ENCODE measurements at regions not wholly inside any gene's neighbourhood (a gene's known extent, or its start where the extent isn't known, plus 50 kb on each side); places are given as distances from the start of the nearest gene placed in this dataset.

- Histone ChIP-seq H4K20me1 (ENCODE audit: insufficient read depth, low read length) (no peaks in the 10 kb centered on the region), H3F3A (ENCODE audit: insufficient read depth, low read length) (no peaks in the 10 kb centered on the region), H3K9me2 (replicated peaks; ENCODE audit: insufficient read depth, low read length) (no peaks in the 10 kb centered on the region), H3K36me3 (replicated peaks; ENCODE audit: insufficient read depth, low read length) (no peaks in the 10 kb centered on the region), H3K9me3 (replicated peaks; ENCODE audit: insufficient read depth, low read length) (no peaks in the 10 kb centered on the region), H3K4me3 (ENCODE audit: low read length) (no peak overlapping the region), H3K27me3 (replicated peaks; ENCODE audit: insufficient read depth, low read length) (no peaks in the 10 kb centered on the region), H3K27ac (ENCODE audit: low read length) (no peak overlapping the region), H2AFZ (ENCODE audit: low read length) (no peak overlapping the region), H3K4me1 (ENCODE audit: low read length) (no peaks in the 10 kb centered on the region), H3K9ac (ENCODE audit: low read length) (no peak overlapping the region), H3K79me2 (ENCODE audit: low read length) (no peaks in the 10 kb centered on the region), H3K4me2 (ENCODE audit: low read depth, low read length) (no peak overlapping the region)
- TF ChIP-seq EZH2phosphoT487 (IDR thresholded peaks at IDR 0.05; ENCODE audit: low read length) = no peak
- TF ChIP-seq, protein P1, sequence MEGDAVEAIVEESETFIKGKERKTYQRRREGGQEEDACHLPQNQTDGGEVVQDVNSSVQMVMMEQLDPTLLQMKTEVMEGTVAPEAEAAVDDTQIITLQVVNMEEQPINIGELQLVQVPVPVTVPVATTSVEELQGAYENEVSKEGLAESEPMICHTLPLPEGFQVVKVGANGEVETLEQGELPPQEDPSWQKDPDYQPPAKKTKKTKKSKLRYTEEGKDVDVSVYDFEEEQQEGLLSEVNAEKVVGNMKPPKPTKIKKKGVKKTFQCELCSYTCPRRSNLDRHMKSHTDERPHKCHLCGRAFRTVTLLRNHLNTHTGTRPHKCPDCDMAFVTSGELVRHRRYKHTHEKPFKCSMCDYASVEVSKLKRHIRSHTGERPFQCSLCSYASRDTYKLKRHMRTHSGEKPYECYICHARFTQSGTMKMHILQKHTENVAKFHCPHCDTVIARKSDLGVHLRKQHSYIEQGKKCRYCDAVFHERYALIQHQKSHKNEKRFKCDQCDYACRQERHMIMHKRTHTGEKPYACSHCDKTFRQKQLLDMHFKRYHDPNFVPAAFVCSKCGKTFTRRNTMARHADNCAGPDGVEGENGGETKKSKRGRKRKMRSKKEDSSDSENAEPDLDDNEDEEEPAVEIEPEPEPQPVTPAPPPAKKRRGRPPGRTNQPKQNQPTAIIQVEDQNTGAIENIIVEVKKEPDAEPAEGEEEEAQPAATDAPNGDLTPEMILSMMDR (IDR thresholded peaks at IDR 0.05; ENCODE audit: low read length) = no peak
- no peak for TF ChIP-seq EZH2 (optimal IDR thresholded peaks at IDR 0.05; ENCODE audit: low read depth, low read length)
- DNase-seq = no peak
These were observed 419.4 kb downstream of the ISL1 start for GRCh38 chr5:51802551-51803184.

GRCh38 chr5:51806677-51807076 lies 423.4 kb downstream of the ISL1 start:
- Histone ChIP-seq H3K9me2 (replicated peaks; ENCODE audit: insufficient read depth, low read length) (no peaks in the 10 kb centered on the region), H3K9ac (ENCODE audit: low read length) (no peak overlapping the region), H2AFZ (ENCODE audit: low read length) (no peak overlapping the region), H3K9me3 (replicated peaks; ENCODE audit: insufficient read depth, low read length) (no peaks in the 10 kb centered on the region), H3K4me3 (ENCODE audit: low read length) (no peak overlapping the region), H3K4me1 (ENCODE audit: low read length) (no peaks in the 10 kb centered on the region), H3K79me2 (ENCODE audit: low read length) (no peaks in the 10 kb centered on the region), H3K4me2 (ENCODE audit: low read depth, low read length) (no peak overlapping the region), H3K27me3 (replicated peaks; ENCODE audit: insufficient read depth, low read length) (no peaks in the 10 kb centered on the region), H4K20me1 (ENCODE audit: insufficient read depth, low read length) (no peaks in the 10 kb centered on the region), H3F3A (ENCODE audit: insufficient read depth, low read length) (no peaks in the 10 kb centered on the region), H3K36me3 (replicated peaks; ENCODE audit: insufficient read depth, low read length) (no peaks in the 10 kb centered on the region), H3K27ac (ENCODE audit: low read length) (no peak overlapping the region)
- TF ChIP-seq, protein P1 (IDR thresholded peaks at IDR 0.05; ENCODE audit: low read length) = no peak
- TF ChIP-seq EZH2phosphoT487 (IDR thresholded peaks at IDR 0.05; ENCODE audit: low read length) (no peak), EZH2 (optimal IDR thresholded peaks at IDR 0.05; ENCODE audit: low read depth, low read length) (no peak)
- no peak for DNase-seq

GRCh38 chr5:51810592-51810991 lies 427.3 kb downstream of the ISL1 start:
- no peaks in the 10 kb centered on the region for H3K27me3 ChIP-seq (replicated peaks; ENCODE audit: insufficient read depth, low read length)
- no peaks in the 10 kb centered on the region for H3K4me1 ChIP-seq (ENCODE audit: low read length)
- H3K9me3 ChIP-seq (replicated peaks; ENCODE audit: insufficient read depth, low read length) = no peaks in the 10 kb centered on the region
- H2AFZ ChIP-seq (ENCODE audit: low read length) = no peak overlapping the region
- H3K27ac ChIP-seq (ENCODE audit: low read length) = no peak overlapping the region
- TF ChIP-seq, protein P1 (IDR thresholded peaks at IDR 0.05; ENCODE audit: low read length) = no peak
- TF ChIP-seq EZH2phosphoT487 (IDR thresholded peaks at IDR 0.05; ENCODE audit: low read length) = no peak
- TF ChIP-seq EZH2 (optimal IDR thresholded peaks at IDR 0.05; ENCODE audit: low read depth, low read length) = no peak
- H3K4me2 ChIP-seq (ENCODE audit: low read depth, low read length) = no peak overlapping the region
- no peaks in the 10 kb centered on the region for H3F3A ChIP-seq (ENCODE audit: insufficient read depth, low read length)
- no peak for DNase-seq
- H3K79me2 ChIP-seq (ENCODE audit: low read length) = no peaks in the 10 kb centered on the region
- no peak overlapping the region for H3K9ac ChIP-seq (ENCODE audit: low read length)
- no peaks in the 10 kb centered on the region for H4K20me1 ChIP-seq (ENCODE audit: insufficient read depth, low read length)
- H3K9me2 ChIP-seq (replicated peaks; ENCODE audit: insufficient read depth, low read length) = no peaks in the 10 kb centered on the region
- H3K4me3 ChIP-seq (ENCODE audit: low read length) = no peak overlapping the region
- H3K36me3 ChIP-seq (replicated peaks; ENCODE audit: insufficient read depth, low read length) = no peaks in the 10 kb centered on the region

Measured in MM.1S (cell line).